ENCODE measurements at regions not wholly inside any gene's neighbourhood (a gene's known extent, or its start where the extent isn't known, plus 50 kb on each side); places are given as distances from the start of the nearest gene placed in this dataset.

GRCh38 chr16:63896383-63897109, 1225.3 kb downstream of the CDH11 start:
- TF ChIP-seq CTCF (optimal IDR thresholded peaks at IDR 0.05 in 1 of 3, IDR thresholded peaks at IDR 0.05 in 1 of 3, conservative IDR thresholded peaks at IDR 0.05 in 1 of 3; ENCODE audit: extremely low read depth in 1 of 3, insufficient read depth in 2 of 3, low read length in 3 of 3) (no peak), EZH2 (IDR thresholded peaks at IDR 0.05; ENCODE audit: low read length) (no peak)

Data from keratinocyte (primary cell).